WTC11 (cell line): ENCODE measurements at regions not wholly inside any gene's neighbourhood (a gene's known extent, or its start where the extent isn't known, plus 50 kb on each side); places are given as distances from the start of the nearest gene placed in this dataset.

Source experiments
- ATAC-seq: fragments of 200-7000 bp; cut with Tn5 transposase; 2 replicates; pipeline ENCODE4 v1.10.0; 2021; ENCODE audit warnings: mild to moderate bottlenecking, moderate library complexity
- CTCF ChIA-PET: fragments of 300-600 bp; sonication (Branson Sonifier 250); formaldehyde crosslinking; loops from one replicate; lab custom pipeline; 2021; ENCODE audit warnings: antibody characterized with exemption; lab: Charles Lee
- POLR2A ChIA-PET: fragments of 350-600 bp; sonication (Branson Sonifier 250); formaldehyde crosslinking; loops from one replicate; lab custom pipeline; 2021; ENCODE audit warnings: antibody characterized with exemption; lab: Charles Lee
- DNase-seq: peaks from one replicate; pipeline ENCODE4 v3.0.0; 2021; ENCODE audit warnings: low spot score
- H3K27ac Mint-ChIP-seq: 2 replicates; pipeline ENCODE4 v1.8.0; 2021; ENCODE audit warnings: mixed read lengths
- H3K27me3 Mint-ChIP-seq: 2 replicates; pipeline ENCODE4 v1.8.0; 2021; ENCODE audit warnings: low read depth, mild to moderate bottlenecking, moderate library complexity, mixed read lengths
- H3K36me3 Mint-ChIP-seq: 2 replicates; pipeline ENCODE4 v1.8.0; 2021; ENCODE audit warnings: mixed read lengths
- H3K4me1 Mint-ChIP-seq: 2 replicates; pipeline ENCODE4 v1.8.0; 2022; ENCODE audit warnings: mixed read lengths
- H3K4me3 Mint-ChIP-seq: 2 replicates; pipeline ENCODE4 v1.8.0; 2021; ENCODE audit warnings: mild to moderate bottlenecking, moderate library complexity, mixed read lengths
- H3K9me3 Mint-ChIP-seq: 2 replicates; pipeline ENCODE4 v1.8.0; 2021; ENCODE audit warnings: mixed read lengths
- ARID4B ChIP-seq: sonication (generic); formaldehyde crosslinking; IDR thresholded peaks from 2 replicates; pipeline ENCODE4 v1.8.0; 2023; ENCODE audit warnings: missing genetic modification reagents, mild to moderate bottlenecking, borderline replicate concordance
- ATF6 ChIP-seq: sonication (generic); formaldehyde crosslinking; IDR thresholded peaks from 2 replicates; pipeline ENCODE4 v1.8.1; 2023; ENCODE audit warnings: mild to moderate bottlenecking, missing genetic modification reagents
- CDX4 ChIP-seq: fragments of 250-450 bp; sonication (Bioruptor Pico); IDR thresholded peaks from 2 replicates; pipeline ENCODE4 v1.9.0; 2021; ENCODE audit warnings: moderate library complexity, mild to moderate bottlenecking, inconsistent platforms, borderline replicate concordance
- CREB1 ChIP-seq: sonication (generic); formaldehyde crosslinking; IDR thresholded peaks from 2 replicates; pipeline ENCODE4 v1.8.0; 2023; ENCODE audit warnings: mild to moderate bottlenecking, missing genetic modification reagents
- CTCF ChIP-seq: fragments of 200-600 bp; IDR thresholded peaks from 2 replicates; pipeline ENCODE4 v1.8.0; 2022; ENCODE audit warnings: antibody characterized with exemption
- E2F5 ChIP-seq: sonication (generic); formaldehyde crosslinking; IDR thresholded peaks from 2 replicates; pipeline ENCODE4 v1.8.1; 2022; ENCODE audit warnings: mild to moderate bottlenecking, moderate library complexity, missing genetic modification reagents
- GABPB1 ChIP-seq: sonication (generic); formaldehyde crosslinking; IDR thresholded peaks from 2 replicates; pipeline ENCODE4 v1.8.1; 2023; ENCODE audit warnings: mild to moderate bottlenecking, missing genetic modification reagents
- GRHL2 ChIP-seq: fragments of 250-450 bp; sonication (Bioruptor Pico); IDR thresholded peaks from 2 replicates; pipeline ENCODE4 v1.8.0; 2022; ENCODE audit warnings: mild to moderate bottlenecking, moderate library complexity; ENCODE audit not compliant: insufficient replicate concordance, severe bottlenecking
- NR1H2 ChIP-seq: sonication (generic); formaldehyde crosslinking; IDR thresholded peaks from 2 replicates; pipeline ENCODE4 v1.9.0; 2021; ENCODE audit warnings: mild to moderate bottlenecking, moderate library complexity, missing genetic modification reagents
- NR3C1 ChIP-seq: sonication (generic); formaldehyde crosslinking; conservative IDR thresholded peaks from 2 replicates; pipeline ENCODE4 v1.8.1; 2023; ENCODE audit warnings: low read depth, mild to moderate bottlenecking, missing genetic modification reagents
- PREB ChIP-seq: sonication (generic); formaldehyde crosslinking; IDR thresholded peaks from 2 replicates; pipeline ENCODE4 v1.8.1; 2022; ENCODE audit warnings: mild to moderate bottlenecking, missing genetic modification reagents, moderate library complexity, borderline replicate concordance
- SMAD3 ChIP-seq: sonication (generic); formaldehyde crosslinking; IDR thresholded peaks from 2 replicates; pipeline ENCODE4 v1.8.0; 2022; ENCODE audit warnings: missing genetic modification reagents, mild to moderate bottlenecking, borderline replicate concordance
- SMAD4 ChIP-seq: sonication (generic); formaldehyde crosslinking; IDR thresholded peaks from 2 replicates; pipeline ENCODE4 v1.8.0; 2022; ENCODE audit warnings: mild to moderate bottlenecking, missing genetic modification reagents
- STAT6 ChIP-seq: sonication (generic); formaldehyde crosslinking; conservative IDR thresholded peaks from 2 replicates; pipeline ENCODE4 v1.8.1; 2023; ENCODE audit warnings: mild to moderate bottlenecking, low read depth, missing genetic modification reagents, moderate library complexity
- TCF7 ChIP-seq: sonication (generic); formaldehyde crosslinking; IDR thresholded peaks from 2 replicates; pipeline ENCODE4 v1.8.0; 2022; ENCODE audit warnings: mild to moderate bottlenecking, low read depth, missing genetic modification reagents, moderate library complexity
- ZNF138 ChIP-seq: sonication (generic); formaldehyde crosslinking; conservative IDR thresholded peaks from 2 replicates; pipeline ENCODE4 v1.8.1; 2022; ENCODE audit warnings: mild to moderate bottlenecking, moderate library complexity, missing genetic modification reagents

GRCh38 chr5:172561151-172561550 lies 79.9 kb upstream of the NEURL1B start:
- no peak for TF ChIP-seq NR1H2
- no peak for TF ChIP-seq NR3C1 (CRISPR knock-in tag)
- TF ChIP-seq ATF6 (CRISPR knock-in tag), result no peak
- no peak for TF ChIP-seq SMAD3 (CRISPR knock-in tag)
- no peak for TF ChIP-seq PREB
- no peak for TF ChIP-seq E2F5 (CRISPR knock-in tag)
- TF ChIP-seq SMAD4 (CRISPR knock-in tag), result no peak
- TF ChIP-seq TCF7 (CRISPR knock-in tag), result no peak
- no peak for TF ChIP-seq GABPB1 (CRISPR knock-in tag)
- Mint-ChIP-seq H3K27me3 (no peaks in the 10 kb centered on the region; the same call in 1 of the 2 replicates), H3K9me3 (no peaks in the 10 kb centered on the region), H3K4me1 (peaks cover 6% of the 10 kb centered on the region), H3K27ac (no peak overlapping the region), H3K4me3 (no peak overlapping the region), H3K36me3 (no peaks in the 10 kb centered on the region)
- ChIA-PET CTCF (interaction anchor here (0.9 kb wide), 1 partner anchor 12 kb away, joined by 3 read pairs; no protein-coding TSS in a partner anchor), POLR2A (no interaction called here)
- no peak for ATAC-seq
- DNase-seq, result no peak

GRCh38 chr5:172559004-172559932 lies 81.8 kb upstream of the NEURL1B start:
- no peak overlapping the region for H3K27ac Mint-ChIP-seq
- no peaks in the 10 kb centered on the region; the same call in 1 of the 2 replicates for H3K27me3 Mint-ChIP-seq
- ChIA-PET POLR2A (no interaction called here), CTCF (no interaction called here)
- ATAC-seq (no peak), DNase-seq (no peak)
- no peak overlapping the region for H3K4me3 Mint-ChIP-seq
- H3K9me3 Mint-ChIP-seq, result no peaks in the 10 kb centered on the region
- peaks cover 6% of the 10 kb centered on the region for H3K4me1 Mint-ChIP-seq
- H3K36me3 Mint-ChIP-seq, result no peaks in the 10 kb centered on the region
- no peak for TF ChIP-seq GRHL2 (CRISPR knock-in tag)
- TF ChIP-seq CREB1, result no peak
- TF ChIP-seq PREB, result no peak
- no peak for TF ChIP-seq ZNF138 (CRISPR knock-in tag)
- TF ChIP-seq ARID4B (CRISPR knock-in tag), result no peak
- TF ChIP-seq STAT6 (CRISPR knock-in tag), result no peak
- TF ChIP-seq CTCF, result no peak
- no peak for TF ChIP-seq CDX4
